OCI-LY3 (cell line): ENCODE measurements at regions not wholly inside any gene's neighbourhood (a gene's known extent, or its start where the extent isn't known, plus 50 kb on each side); places are given as distances from the start of the nearest gene placed in this dataset.

ENCODE experiments used
- H2AFZ ChIP-seq: fragments of 200-600, 300-600 bp; shearing (Covaris generic); 2 replicates; pipeline ENCODE4 v1.6.0; 2014; ENCODE audit warnings: antibody characterized with exemption, low read depth, low read length
- H3K27ac ChIP-seq: fragments of 200-600, 300-600 bp; sonication (generic); 2 replicates; pipeline ENCODE4 v1.5.1; 2014; ENCODE audit warnings: mild to moderate bottlenecking, low read length, moderate library complexity, mixed read lengths
- H3K27me3 ChIP-seq: fragments of 200-600, 300-600 bp; sonication (generic); 2 replicates; pipeline ENCODE4 v1.6.1; 2014; ENCODE audit warnings: low read depth, low read length, mixed read lengths
- H3K36me3 ChIP-seq: fragments of 200-600, 300-600 bp; sonication (generic); replicated peaks from 2 replicates; pipeline ENCODE3; 2014; ENCODE audit warnings: low read depth, low read length, mixed read lengths
- H3K4me1 ChIP-seq: fragments of 300-600, 200-600 bp; sonication (generic); 2 replicates; pipeline ENCODE4 v1.6.1; 2014; ENCODE audit warnings: low read length, mixed read lengths
- H3K4me2 ChIP-seq: fragments of 200-600, 300-600 bp; sonication (generic); 2 replicates; pipeline ENCODE4 v1.6.1; 2014; ENCODE audit warnings: low read length, mixed read lengths
- H3K4me3 ChIP-seq: fragments of 300-600, 200-600 bp; sonication (generic); 2 replicates; pipeline ENCODE4 v1.5.1; 2014; ENCODE audit warnings: antibody characterized with exemption, mild to moderate bottlenecking, low read length, moderate library complexity
- H3K79me2 ChIP-seq: fragments of 300-600, 200-600 bp; shearing (Covaris generic); 2 replicates; pipeline ENCODE4 v1.6.1; 2014; ENCODE audit warnings: mild to moderate bottlenecking, low read length, mixed read lengths
- H3K9ac ChIP-seq: fragments of 300-600, 200-600 bp; shearing (Covaris generic); 2 replicates; pipeline ENCODE4 v1.6.0; 2014; ENCODE audit warnings: mild to moderate bottlenecking, low read length, moderate library complexity
- H3K9me3 ChIP-seq: fragments of 200-600, 300-600 bp; shearing (Covaris generic); 2 replicates; pipeline ENCODE4 v1.6.1; 2014; ENCODE audit warnings: low read length, mixed read lengths; ENCODE audit not compliant: insufficient read depth
- H4K20me1 ChIP-seq: fragments of 200-600, 300-600 bp; sonication (generic); 2 replicates; pipeline ENCODE4 v1.6.1; 2016; ENCODE audit warnings: low read length, mixed read lengths; ENCODE audit not compliant: insufficient read depth
- CTCF ChIP-seq: fragments of 200-600, 300-600 bp; sonication (generic); IDR thresholded peaks from 2 replicates; pipeline ENCODE4 v1.5.1; 2014; ENCODE audit warnings: antibody characterized with exemption, low read length, low read depth
- EZH2phosphoT487 ChIP-seq: fragments of 200-600 bp; shearing (Covaris generic); IDR thresholded peaks from 2 replicates; pipeline ENCODE4 v1.6.1; 2018; ENCODE audit warnings: antibody characterized with exemption, mixed run types, low read depth

DNA sequence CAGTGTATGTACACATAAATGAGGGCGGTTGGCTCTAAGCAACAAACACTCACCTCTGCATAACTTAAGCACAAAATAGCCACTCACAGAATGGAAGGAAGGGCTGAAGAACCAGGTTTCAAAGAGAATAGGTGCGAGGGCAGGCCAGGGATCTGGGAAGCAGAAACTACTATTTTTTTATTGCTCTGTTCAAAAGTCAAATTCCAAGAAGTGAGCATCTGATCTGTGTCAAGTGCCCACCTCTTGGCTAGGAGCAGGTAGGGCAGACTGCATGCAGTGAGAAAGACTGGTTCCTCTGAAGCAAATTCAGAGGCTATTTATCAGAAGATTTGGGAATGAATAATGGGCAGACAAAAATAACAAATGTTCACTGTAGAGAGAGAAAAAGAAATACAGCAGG, 336.4 kb upstream of the CTNNB1 start:
- H3K27ac ChIP-seq: no peak overlapping the region
- no peaks in the 10 kb centered on the region for H3K9me3 ChIP-seq
- peaks cover 3% of the 10 kb centered on the region; the same call in 1 of the 2 replicates for H3K4me1 ChIP-seq
- H3K27me3 ChIP-seq: no peaks in the 10 kb centered on the region
- no peak overlapping the region for H3K4me2 ChIP-seq
- no peaks in the 10 kb centered on the region for H3K79me2 ChIP-seq
- H3K9ac ChIP-seq: no peak overlapping the region
- peaks cover 3% of the 10 kb centered on the region for H3K36me3 ChIP-seq
- no peak overlapping the region for H2AFZ ChIP-seq
- no peak overlapping the region for H3K4me3 ChIP-seq
- TF ChIP-seq EZH2phosphoT487: no peak
- no peak for TF ChIP-seq CTCF
- H4K20me1 ChIP-seq: no peaks in the 10 kb centered on the region

GRCh38 chr3:40864146-40864782, 335.0 kb upstream of the CTNNB1 start:
- Histone ChIP-seq H3K79me2 (no peaks in the 10 kb centered on the region), H3K4me2 (no peak overlapping the region), H3K27me3 (no peaks in the 10 kb centered on the region), H3K9me3 (no peaks in the 10 kb centered on the region), H3K9ac (no peak overlapping the region), H3K4me3 (no peak overlapping the region), H3K27ac (no peak overlapping the region), H3K36me3 (peaks cover 3% of the 10 kb centered on the region), H4K20me1 (no peaks in the 10 kb centered on the region), H3K4me1 (peaks cover 3% of the 10 kb centered on the region; the same call in 1 of the 2 replicates), H2AFZ (no peak overlapping the region)
- no peak for TF ChIP-seq EZH2phosphoT487
- no peak for TF ChIP-seq CTCF

- Histone ChIP-seq H3K9ac (no peak overlapping the region), H4K20me1 (no peaks in the 10 kb centered on the region), H3K4me2 (no peak overlapping the region), H3K9me3 (no peaks in the 10 kb centered on the region), H3K4me3 (no peak overlapping the region), H2AFZ (no peak overlapping the region), H3K36me3 (peaks cover 3% of the 10 kb centered on the region), H3K27me3 (no peaks in the 10 kb centered on the region), H3K79me2 (no peaks in the 10 kb centered on the region), H3K27ac (no peak overlapping the region), H3K4me1 (peaks cover 3% of the 10 kb centered on the region; the same call in 1 of the 2 replicates)
- TF ChIP-seq EZH2phosphoT487 (no peak), CTCF (no peak)
Observed at GRCh38 chr3:40864915-40865314, 334.4 kb upstream of the CTNNB1 start.

DNA sequence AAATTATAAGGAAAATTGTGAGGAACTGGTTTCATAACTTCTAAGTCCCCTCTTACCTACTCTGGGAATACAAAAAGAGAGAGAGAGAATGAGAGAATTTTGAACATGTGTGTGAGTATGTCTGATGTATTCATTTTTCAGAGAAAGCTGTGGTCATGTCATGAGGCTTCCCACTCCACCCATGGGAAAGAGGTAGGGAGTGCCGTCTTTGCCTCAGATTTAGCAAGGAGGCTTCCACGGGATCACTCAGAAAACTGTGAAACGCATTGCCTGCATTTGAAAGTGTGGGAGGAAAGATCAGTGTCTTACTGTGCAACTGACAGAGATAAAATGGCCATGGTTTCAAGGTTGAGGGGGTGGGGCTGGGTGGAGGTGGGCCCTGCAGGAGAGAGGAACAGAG, 331.5 kb upstream of the CTNNB1 start:
- no peak overlapping the region for H3K9ac ChIP-seq
- H3K4me1 ChIP-seq: peaks cover 3% of the 10 kb centered on the region; the same call in 1 of the 2 replicates
- H4K20me1 ChIP-seq: no peaks in the 10 kb centered on the region
- H3K79me2 ChIP-seq: no peaks in the 10 kb centered on the region
- peaks cover 3% of the 10 kb centered on the region for H3K36me3 ChIP-seq
- H3K4me2 ChIP-seq: no peak overlapping the region
- no peak overlapping the region for H2AFZ ChIP-seq
- H3K27ac ChIP-seq: no peak overlapping the region
- no peaks in the 10 kb centered on the region for H3K9me3 ChIP-seq
- peaks cover 3% of the 10 kb centered on the region; the same call in 1 of the 2 replicates for H3K27me3 ChIP-seq
- TF ChIP-seq EZH2phosphoT487 (no peak), CTCF (no peak)
- H3K4me3 ChIP-seq: no peak overlapping the region
